ENCODE measurements at regions not wholly inside any gene's neighbourhood (a gene's known extent, or its start where the extent isn't known, plus 50 kb on each side); places are given as distances from the start of the nearest gene placed in this dataset.
"Not testable (repeated sequence)": the region's sequence is repeated elsewhere in the genome, so short reads cannot be mapped to it uniquely, and the experiment has no call there.

- Mint-ChIP-seq H3K36me3 (peaks cover 7 to 49% of the 10 kb centered on the region in 2 donors), H3K9me3 (no peaks in the 10 kb centered on the region), H3K27ac (peak overlapping the region in 1 of 2 donors; percentile 59)
- DNase-seq (ENCODE audit: low spot score in 2 of 2) (no peak), ATAC-seq (no peak)
Measured at GRCh38 chr5:160479220-160479619, 57.6 kb downstream of the PTTG1 start.

GRCh38 chr5:160479926-160480325, 58.3 kb downstream of the PTTG1 start:
- no peak for DNase-seq (ENCODE audit: low spot score in 2 of 2)
- no peaks in the 10 kb centered on the region for H3K9me3 Mint-ChIP-seq
- peak overlapping the region in 1 of 2 donors; percentile 59 for H3K27ac Mint-ChIP-seq
- peak; percentile 48 to 60 for ATAC-seq
- peaks cover 7 to 49% of the 10 kb centered on the region in 2 donors for H3K36me3 Mint-ChIP-seq

DNA sequence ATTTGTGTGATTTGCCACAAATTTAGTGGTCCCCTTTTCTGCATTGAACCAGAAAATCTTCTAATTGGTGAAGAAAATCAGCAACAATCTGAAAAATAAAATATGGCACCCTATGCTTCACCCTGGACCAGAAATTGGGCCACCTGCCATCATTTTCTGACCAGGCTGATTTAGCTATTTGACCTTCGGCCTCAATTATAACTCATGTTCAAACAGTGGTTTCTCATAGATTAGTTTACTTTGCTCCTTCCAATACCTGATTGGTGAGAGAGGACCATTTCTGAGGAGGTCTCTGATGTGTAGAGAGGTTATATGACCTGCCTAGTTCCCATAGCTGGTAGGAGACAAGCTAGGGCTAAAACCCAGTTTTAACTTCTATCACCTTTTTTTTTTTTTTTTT, 59.0 kb downstream of the PTTG1 start:
- Mint-ChIP-seq H3K36me3 (peaks cover 7 to 47% of the 10 kb centered on the region in 2 donors), H3K27ac (no peak overlapping the region), H3K9me3 (no peaks in the 10 kb centered on the region)
- DNase-seq (ENCODE audit: low spot score in 2 of 2) (no peak), ATAC-seq (no peak)

DNA sequence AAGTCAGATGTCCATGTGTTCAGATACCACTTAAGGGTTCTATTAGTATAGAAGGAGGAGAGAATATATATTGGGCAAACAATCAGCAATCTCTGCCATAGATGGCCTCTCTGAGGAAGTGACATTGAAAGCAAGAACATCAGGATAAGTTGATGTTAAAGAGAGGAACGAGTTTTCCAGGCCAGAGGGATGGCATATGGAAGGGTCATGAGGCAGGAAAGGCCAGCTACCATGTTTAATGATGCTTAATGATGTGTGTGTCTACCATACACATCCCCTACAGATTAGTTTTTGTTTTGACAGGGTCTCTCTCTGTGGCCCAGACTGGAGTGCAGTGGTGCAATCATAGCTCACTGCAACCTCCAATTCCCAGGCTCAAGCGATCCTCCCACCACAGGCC, 63.0 kb downstream of the PTTG1 start:
- Mint-ChIP-seq H3K36me3 (peaks cover 0 to 27% of the 10 kb centered on the region in 2 donors), H3K27ac (no peak overlapping the region), H3K9me3 (no peaks in the 10 kb centered on the region)
- ATAC-seq (no peak), DNase-seq (ENCODE audit: low spot score in 2 of 2) (no peak)

DNA sequence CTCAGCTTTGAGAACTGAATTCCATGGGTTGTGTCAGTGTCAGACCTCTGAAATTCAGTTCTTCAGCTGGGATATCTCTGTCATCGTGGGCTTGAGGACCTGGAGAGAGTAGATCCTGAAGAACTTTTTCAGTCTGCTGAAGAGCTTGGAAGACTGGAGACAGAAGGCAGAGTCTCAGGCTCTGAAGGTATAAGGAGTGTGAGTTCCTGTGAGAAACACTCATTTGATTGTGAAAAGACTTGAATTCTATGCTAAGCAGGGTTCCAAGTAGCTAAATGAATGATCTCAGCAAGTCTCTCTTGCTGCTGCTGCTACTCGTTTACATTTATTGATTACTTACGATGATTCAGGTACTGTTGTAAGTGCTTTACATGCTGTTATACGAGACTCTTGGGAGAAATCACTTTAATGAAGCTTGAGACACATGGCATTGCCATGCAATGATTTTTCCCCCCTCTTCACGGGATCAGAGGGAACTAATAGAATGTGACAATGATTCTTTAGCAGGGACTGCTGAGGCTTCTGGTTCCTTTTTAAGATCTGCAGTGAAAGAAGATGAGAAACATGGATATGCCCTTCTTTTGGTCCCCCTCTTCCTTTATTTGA, 63.8 kb downstream of the PTTG1 start:
- Mint-ChIP-seq H3K9me3 (no peaks in the 10 kb centered on the region), H3K36me3 (peaks cover 0 to 19% of the 10 kb centered on the region in 2 donors), H3K27ac (no peak overlapping the region)
- no peak for DNase-seq (ENCODE audit: low spot score in 2 of 2)
- ATAC-seq = no peak

GRCh38 chr5:160486573-160486972, 64.9 kb downstream of the PTTG1 start:
- peak; percentile 35 to 61 for ATAC-seq
- Mint-ChIP-seq H3K9me3 (no peaks in the 10 kb centered on the region), H3K27ac (no peak overlapping the region), H3K36me3 (peaks cover 0 to 16% of the 10 kb centered on the region in 2 donors)
- no peak for DNase-seq (ENCODE audit: low spot score in 2 of 2)

GRCh38 chr5:160488394-160489325, 67.0 kb downstream of the PTTG1 start:
- DNase-seq (ENCODE audit: low spot score in 2 of 2) = no peak
- ATAC-seq = no peak
- no peaks in the 10 kb centered on the region for H3K9me3 Mint-ChIP-seq
- H3K27ac Mint-ChIP-seq = peak overlapping the region in 1 of 2 donors; percentile 44
- peaks cover 0 to 16% of the 10 kb centered on the region in 2 donors for H3K36me3 Mint-ChIP-seq

GRCh38 chr5:160491438-160491837, 69.8 kb downstream of the PTTG1 start:
- no peak for ATAC-seq
- no peak for DNase-seq (ENCODE audit: low spot score in 2 of 2)
- no peaks in the 10 kb centered on the region for H3K9me3 Mint-ChIP-seq
- no peak overlapping the region for H3K27ac Mint-ChIP-seq
- H3K36me3 Mint-ChIP-seq = peaks cover 0 to 9% of the 10 kb centered on the region in 2 donors

GRCh38 chr5:160492565-160492964, 70.9 kb downstream of the PTTG1 start:
- ATAC-seq (no peak), DNase-seq (ENCODE audit: low spot score in 2 of 2) (no peak)
- Mint-ChIP-seq H3K27ac (no peak overlapping the region), H3K36me3 (peaks cover 0 to 2% of the 10 kb centered on the region in 2 donors), H3K9me3 (no peaks in the 10 kb centered on the region)

- H3K9me3 Mint-ChIP-seq = no peaks in the 10 kb centered on the region
- H3K36me3 Mint-ChIP-seq = no peaks in the 10 kb centered on the region
- no peak for DNase-seq (ENCODE audit: low spot score in 2 of 2)
- no peak overlapping the region for H3K27ac Mint-ChIP-seq
- peak in 1 of 2 donors; percentile 77 for ATAC-seq
Measured at GRCh38 chr5:160493806-160494338, 72.2 kb downstream of the PTTG1 start.

- no peak for DNase-seq (ENCODE audit: low spot score in 2 of 2)
- Mint-ChIP-seq H3K9me3 (no peaks in the 10 kb centered on the region), H3K36me3 (no peaks in the 10 kb centered on the region), H3K27ac (no peak overlapping the region)
- no peak for ATAC-seq
Measured at GRCh38 chr5:160494451-160494850, 72.8 kb downstream of the PTTG1 start.

DNA sequence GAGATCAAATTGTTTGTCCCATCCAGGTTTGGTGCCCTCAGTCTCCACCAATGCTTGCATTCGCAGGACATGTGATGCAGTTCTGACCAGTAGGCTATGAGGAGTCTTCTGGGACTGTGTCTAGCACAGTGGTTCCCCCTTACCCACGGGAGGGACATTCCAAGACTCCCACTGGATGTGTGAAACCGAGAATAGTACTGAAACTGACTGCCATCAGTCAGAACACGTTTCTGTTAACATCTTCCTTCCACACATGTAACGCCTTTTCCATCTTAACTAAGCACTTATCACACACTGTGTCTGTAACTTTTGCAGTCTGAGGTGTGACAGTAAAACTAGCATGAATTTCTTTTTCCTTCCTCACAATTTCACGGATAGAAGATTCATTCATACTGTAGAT, 74.7 kb downstream of the PTTG1 start:
- Mint-ChIP-seq H3K36me3 (no peaks in the 10 kb centered on the region), H3K9me3 (no peaks in the 10 kb centered on the region), H3K27ac (peak overlapping the region in 1 of 2 donors; percentile 68)
- ATAC-seq (peak; percentile 64 to 81), DNase-seq (ENCODE audit: low spot score in 2 of 2) (no peak)

GRCh38 chr5:160496784-160497183, 75.1 kb downstream of the PTTG1 start:
- H3K27ac Mint-ChIP-seq = peak overlapping the region in 1 of 2 donors; percentile 68
- peak; percentile 54 to 76 for ATAC-seq

GRCh38 chr5:160497878-160498277, 76.2 kb downstream of the PTTG1 start:
- H3K27ac Mint-ChIP-seq = no peak overlapping the region
- no peak for ATAC-seq
- H3K36me3 Mint-ChIP-seq = no peaks in the 10 kb centered on the region
- DNase-seq (ENCODE audit: low spot score in 2 of 2) = no peak
- no peaks in the 10 kb centered on the region for H3K9me3 Mint-ChIP-seq

More at GRCh38 chr5:160496784-160497183, 75.1 kb downstream of the PTTG1 start:
- no peaks in the 10 kb centered on the region for H3K36me3 Mint-ChIP-seq
- no peaks in the 10 kb centered on the region for H3K9me3 Mint-ChIP-seq
- DNase-seq (ENCODE audit: low spot score in 2 of 2) = no peak

DNA sequence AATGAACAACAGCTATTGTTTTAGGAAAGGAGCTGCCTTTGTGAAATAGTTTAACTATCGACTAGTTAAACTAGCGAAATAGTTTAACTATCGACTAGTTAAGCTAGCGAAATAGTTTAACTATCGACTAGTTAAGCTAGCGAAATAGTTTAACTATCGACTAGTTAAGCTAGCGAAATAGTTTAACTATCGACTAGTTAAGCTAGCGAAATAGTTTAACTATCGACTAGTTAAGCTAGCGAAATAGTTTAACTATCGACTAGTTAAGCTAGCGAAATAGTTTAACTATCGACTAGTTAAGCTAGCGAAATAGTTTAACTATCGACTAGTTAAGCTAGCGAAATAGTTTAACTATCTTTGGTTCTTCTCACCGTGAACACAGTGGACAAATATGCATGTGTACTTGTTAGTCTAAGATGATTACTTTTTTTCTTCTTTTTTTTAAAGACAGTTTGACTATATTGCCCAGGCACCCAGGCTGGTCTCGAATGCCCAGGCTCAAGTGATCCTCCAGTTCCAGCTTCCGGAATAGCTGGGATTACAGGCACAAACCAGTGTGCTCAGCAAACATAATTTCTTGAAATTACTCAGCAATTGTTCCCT, 76.9 kb downstream of the PTTG1 start:
- ATAC-seq; DNase-seq (ENCODE audit: low spot score in 2 of 2); H3K9me3 Mint-ChIP-seq; H3K27ac Mint-ChIP-seq; H3K36me3 Mint-ChIP-seq: not testable (repeated sequence)

DNA sequence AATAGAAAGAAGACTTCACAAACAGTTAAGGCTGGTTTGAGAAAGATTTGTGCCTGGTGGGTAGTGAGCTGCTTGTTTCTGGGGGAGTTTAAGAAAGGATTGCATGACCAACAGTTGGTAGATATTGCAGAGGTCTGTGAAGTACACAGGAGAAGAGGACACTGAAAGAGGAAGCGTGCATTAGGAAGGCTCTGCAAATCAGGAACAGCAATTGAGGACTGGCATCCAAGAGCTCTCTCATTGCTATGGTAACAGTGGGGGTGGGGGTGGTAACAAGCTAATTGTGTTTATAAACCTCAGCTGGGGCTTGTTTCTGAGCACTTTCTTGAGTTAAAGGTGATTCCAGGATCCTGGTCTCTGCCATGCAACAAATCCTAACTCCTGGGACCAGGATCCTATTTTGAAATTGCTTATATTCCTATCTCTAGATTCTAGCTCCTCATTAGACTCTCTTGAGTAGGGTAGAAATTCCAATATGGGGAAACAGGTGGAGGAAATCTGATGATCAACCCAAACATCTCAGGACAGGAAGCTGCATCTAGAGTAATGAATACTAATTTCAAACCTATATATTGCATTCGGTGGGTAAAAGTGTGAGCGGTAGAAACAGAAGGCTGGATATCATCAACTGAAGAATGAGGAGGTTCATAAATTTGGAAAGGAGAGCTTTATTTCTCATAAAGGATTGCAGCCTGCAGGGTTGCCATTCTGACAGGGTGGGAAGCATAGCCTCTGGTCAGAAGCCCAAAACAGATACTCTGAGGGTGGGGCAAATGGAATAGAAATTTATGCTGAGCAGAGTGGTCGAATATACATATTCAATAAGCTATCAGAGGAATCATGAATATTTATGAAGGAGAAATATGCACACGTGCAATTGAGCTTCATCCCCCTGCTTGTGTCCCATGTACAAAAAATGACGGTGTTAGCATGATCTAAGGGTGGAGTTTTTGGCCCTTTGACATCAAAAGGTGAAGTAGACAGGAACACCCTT, 79.4 kb downstream of the PTTG1 start:
- no peaks in the 10 kb centered on the region for H3K36me3 Mint-ChIP-seq
- ATAC-seq (no peak), DNase-seq (ENCODE audit: low spot score in 2 of 2) (no peak)
- no peaks in the 10 kb centered on the region for H3K9me3 Mint-ChIP-seq
- H3K27ac Mint-ChIP-seq = no peak overlapping the region

Data from activated naive CD4-positive, alpha-beta T cell treated with anti-CD3 and anti-CD28 coated beads, Interleukin-2, amount 50 U/mL, for 72 hours (primary cell).